Right lobe of liver (tissue), 6 donors: ENCODE measurements at regions not wholly inside any gene's neighbourhood (a gene's known extent, or its start where the extent isn't known, plus 50 kb on each side); places are given as distances from the start of the nearest gene placed in this dataset.

Experiments
- ATAC-seq, 4 donors: fragments of 200-7000 bp; cut with Tn5 transposase; one replicate each; pipeline ENCODE4 v1.9.1; 2020; ENCODE audit warnings: mild to moderate bottlenecking in 4 of 4, moderate library complexity in 4 of 4
- DNase-seq, 3 donors: peaks; one replicate each; pipeline ENCODE4 v3.0.0-alpha.2; 2020
- H3K27ac ChIP-seq, 3 donors: fragments of 200-600 bp; one replicate each; pipeline ENCODE4 v1.8.0; 2022
- H3K27me3 ChIP-seq, 2 donors: fragments of 200-600 bp; one replicate each; pipeline ENCODE4 v1.8.0; 2022
- H3K36me3 ChIP-seq, 4 donors: fragments of 200-600 bp; sonication (generic) in 1 of 4; one replicate each; pipeline versions ENCODE4 v1.5.1 to v1.8.0; 2017 to 2022; ENCODE audit warnings: control low read depth in 1 of 4
- H3K4me1 ChIP-seq, 4 donors: fragments of 200-600 bp; sonication (generic) in 1 of 4; one replicate each; pipeline versions ENCODE4 v1.5.1 to v1.8.0; 2017 to 2022; ENCODE audit warnings: control low read depth in 1 of 4
- H3K4me3 ChIP-seq, 3 donors: fragments of 200-600 bp; one replicate each; pipeline ENCODE4 v1.8.0; 2022
- H3K9me3 ChIP-seq, 4 donors: fragments of 200-600 bp; sonication (generic) in 1 of 4; one replicate each; pipeline versions ENCODE4 v1.5.1 to v1.8.0; 2017 to 2022; ENCODE audit warnings: control low read depth in 1 of 4
- POLR2A ChIP-seq: fragments of 450-650 bp; IDR thresholded peaks from one replicate; pipeline ENCODE4 v1.6.1; 2017; ENCODE audit warnings: antibody characterized with exemption, mild to moderate bottlenecking
- WGBS: methylation state at CpG from one replicate; pipeline ENCODE4 v1.1.6; 2018; ENCODE audit warnings: low coverage, low lambda C conversion rate; ENCODE audit not compliant: insufficient coverage; ENCODE audit errors: missing lambda C conversion rate; 5-methylcytosine and 5-hydroxymethylcytosine counted together
- intact Hi-C, 2 donors: fragments of 100-400 bp; cut with DNase I; formaldehyde crosslinking; loops; one replicate each; pipeline versions ENCODE4 v1.11.2 to v1.14.1; 2022
- TF ChIP-seq, protein P1 (sequence below), 4 donors: fragments of 200-600 bp in 3 of 4; fragments of 450-650 bp in 1 of 4; IDR thresholded peaks; one replicate each; pipeline versions ENCODE4 v1.5.1 to v1.8.0; 2016 to 2022; ENCODE audit warnings: antibody characterized with exemption in 4 of 4, mild to moderate bottlenecking in 2 of 4
- donor health status: DM: no; HTN: yes; CAD: no.
- donor health status: DM: no; HTN: no; CAD: no.
- donor health status: DM: no; HTN: no; CAD: no.
- donor health status: DM: no; HTN: yes; CAD: no.
- donor health status: DM: no; HTN: yes; CAD: no.

DNA sequence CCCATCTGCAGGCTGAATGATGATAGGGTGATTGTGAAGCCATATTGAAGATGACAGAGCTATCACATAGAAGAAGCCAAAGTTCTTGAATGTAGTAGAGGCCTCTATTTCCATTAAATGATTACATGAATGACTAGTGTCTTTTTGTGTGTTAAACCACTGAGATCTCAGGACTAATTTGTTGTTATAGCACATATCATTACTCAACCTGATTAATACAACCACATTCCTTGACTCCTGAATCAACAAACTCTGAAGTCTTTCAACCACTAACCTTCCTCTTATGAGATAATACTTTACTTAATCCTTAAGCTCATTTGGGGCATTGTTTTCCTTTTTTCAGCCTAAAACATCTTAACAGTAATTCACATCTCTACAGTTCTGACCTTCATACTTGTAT is 564.5 kb upstream of the ADAMTS9 start:
- intact Hi-C loops: no loop called here
- ATAC-seq (no peak), DNase-seq (no peak)
- H3K9me3 ChIP-seq: no peaks in the 10 kb centered on the region
- H3K4me1 ChIP-seq: no peaks in the 10 kb centered on the region
- TF ChIP-seq, protein P1, sequence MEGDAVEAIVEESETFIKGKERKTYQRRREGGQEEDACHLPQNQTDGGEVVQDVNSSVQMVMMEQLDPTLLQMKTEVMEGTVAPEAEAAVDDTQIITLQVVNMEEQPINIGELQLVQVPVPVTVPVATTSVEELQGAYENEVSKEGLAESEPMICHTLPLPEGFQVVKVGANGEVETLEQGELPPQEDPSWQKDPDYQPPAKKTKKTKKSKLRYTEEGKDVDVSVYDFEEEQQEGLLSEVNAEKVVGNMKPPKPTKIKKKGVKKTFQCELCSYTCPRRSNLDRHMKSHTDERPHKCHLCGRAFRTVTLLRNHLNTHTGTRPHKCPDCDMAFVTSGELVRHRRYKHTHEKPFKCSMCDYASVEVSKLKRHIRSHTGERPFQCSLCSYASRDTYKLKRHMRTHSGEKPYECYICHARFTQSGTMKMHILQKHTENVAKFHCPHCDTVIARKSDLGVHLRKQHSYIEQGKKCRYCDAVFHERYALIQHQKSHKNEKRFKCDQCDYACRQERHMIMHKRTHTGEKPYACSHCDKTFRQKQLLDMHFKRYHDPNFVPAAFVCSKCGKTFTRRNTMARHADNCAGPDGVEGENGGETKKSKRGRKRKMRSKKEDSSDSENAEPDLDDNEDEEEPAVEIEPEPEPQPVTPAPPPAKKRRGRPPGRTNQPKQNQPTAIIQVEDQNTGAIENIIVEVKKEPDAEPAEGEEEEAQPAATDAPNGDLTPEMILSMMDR (IDR thresholded peaks at IDR 0.05): no peak
- no peak for TF ChIP-seq POLR2A
- no peaks in the 10 kb centered on the region for H3K36me3 ChIP-seq
- H3K27ac ChIP-seq: no peak overlapping the region
- no peak overlapping the region for H3K4me3 ChIP-seq
- H3K27me3 ChIP-seq: no peaks in the 10 kb centered on the region

DNA sequence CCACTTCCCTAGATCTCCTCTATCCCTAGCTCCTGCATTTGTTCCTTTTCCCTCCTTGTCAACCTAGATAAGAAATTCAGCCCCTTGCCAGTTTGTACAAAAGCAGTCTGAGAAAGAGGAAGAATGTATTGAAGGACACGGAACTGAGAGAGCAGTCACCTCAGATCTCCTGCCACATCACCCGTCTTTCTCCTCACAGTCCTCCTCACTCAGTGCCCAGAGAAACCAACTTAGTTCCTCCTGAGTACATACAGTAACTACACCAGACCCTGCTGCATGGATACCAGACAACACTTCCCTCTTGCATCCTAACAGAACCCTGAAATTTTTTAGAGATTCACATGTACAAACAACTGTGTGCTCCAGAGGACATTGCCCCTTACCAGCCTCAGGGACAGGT is 563.6 kb upstream of the ADAMTS9 start:
- WGBS: 47% methylated on average over 2 of the region's 2 CpGs
- TF ChIP-seq, protein P1 (IDR thresholded peaks at IDR 0.05): no peak
- no peak for TF ChIP-seq POLR2A
- intact Hi-C loops: no loop called here
- DNase-seq (no peak), ATAC-seq (no peak)
- H3K27me3 ChIP-seq: no peaks in the 10 kb centered on the region
- H3K27ac ChIP-seq: no peak overlapping the region
- H3K4me1 ChIP-seq: no peaks in the 10 kb centered on the region
- H3K36me3 ChIP-seq: no peaks in the 10 kb centered on the region
- no peak overlapping the region for H3K4me3 ChIP-seq
- no peaks in the 10 kb centered on the region for H3K9me3 ChIP-seq

DNA sequence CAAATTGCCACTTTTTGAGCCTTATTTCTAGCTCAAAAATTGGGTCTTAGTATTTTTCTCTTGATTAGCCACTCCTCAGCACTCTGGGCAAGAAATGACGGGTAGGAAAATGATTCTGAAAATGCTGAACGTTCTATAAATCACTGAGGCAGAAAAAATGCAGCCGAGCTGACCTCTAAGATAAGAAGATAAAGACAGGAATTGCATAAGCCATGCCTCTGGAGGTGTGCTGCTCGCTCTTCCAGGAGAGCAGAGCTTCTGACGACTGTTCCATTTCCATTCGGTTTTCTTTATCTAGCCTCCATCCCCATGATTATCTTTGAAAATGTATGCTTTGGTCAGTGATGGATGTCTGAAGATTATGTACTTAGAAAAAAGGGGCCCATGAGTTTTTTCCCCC is 558.8 kb upstream of the ADAMTS9 start:
- no peaks in the 10 kb centered on the region for H3K27me3 ChIP-seq
- H3K4me3 ChIP-seq: no peak overlapping the region
- intact Hi-C loops: no loop called here
- no peaks in the 10 kb centered on the region for H3K9me3 ChIP-seq
- TF ChIP-seq, protein P1 (IDR thresholded peaks at IDR 0.05): no peak
- TF ChIP-seq POLR2A: no peak
- ATAC-seq (no peak), DNase-seq (no peak)
- no peaks in the 10 kb centered on the region for H3K4me1 ChIP-seq
- no peaks in the 10 kb centered on the region for H3K36me3 ChIP-seq
- H3K27ac ChIP-seq: no peak overlapping the region
- 45% methylated on average over 6 of the region's 6 CpGs for WGBS

DNA sequence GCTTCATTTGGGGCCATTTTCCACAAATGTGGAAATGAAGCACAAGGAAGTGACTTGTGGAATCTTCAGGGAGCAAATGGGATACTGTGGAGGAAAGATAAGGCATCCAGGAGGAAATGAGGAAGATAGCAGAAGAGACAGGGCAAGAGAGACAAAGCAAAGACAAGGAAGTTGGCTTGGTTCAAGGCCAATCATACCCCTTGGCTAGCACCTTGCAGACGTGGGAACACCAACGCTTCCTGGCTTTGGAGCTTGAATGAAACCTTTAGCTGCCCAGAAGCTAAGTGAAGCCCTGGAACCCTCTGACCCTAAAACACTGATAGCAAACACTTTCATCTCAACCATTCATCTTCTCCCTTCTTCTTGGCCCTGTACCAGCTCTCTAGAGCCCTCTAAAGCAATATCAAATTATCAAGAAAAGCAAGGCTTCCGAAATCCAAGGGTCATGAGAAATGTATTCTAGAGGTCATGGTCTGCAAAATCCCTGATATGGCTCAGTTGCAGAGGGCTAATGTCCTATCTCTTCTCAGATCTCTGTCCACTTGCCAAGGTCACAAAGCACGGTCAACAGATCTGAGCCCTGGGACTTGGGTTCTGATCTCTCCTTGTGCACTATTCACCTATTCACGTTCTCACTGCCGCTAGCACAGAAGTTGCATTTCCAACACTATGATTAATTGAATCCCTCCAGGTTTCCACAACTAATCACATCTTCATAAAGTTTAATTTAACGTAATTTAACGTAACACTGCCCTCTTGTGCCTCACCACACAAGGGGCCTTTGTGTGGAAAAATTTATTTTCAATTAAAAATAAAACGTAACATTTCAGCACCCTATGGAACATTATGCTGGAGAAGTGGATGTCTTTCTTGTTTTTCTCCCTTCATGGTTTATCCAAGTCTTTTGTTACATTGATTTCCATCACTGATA is 557.6 kb upstream of the ADAMTS9 start:
- intact Hi-C loops: no loop called here
- Histone ChIP-seq H3K27ac (no peak overlapping the region), H3K4me3 (no peak overlapping the region), H3K4me1 (no peaks in the 10 kb centered on the region), H3K27me3 (no peaks in the 10 kb centered on the region), H3K9me3 (no peaks in the 10 kb centered on the region), H3K36me3 (no peaks in the 10 kb centered on the region)
- no peak for TF ChIP-seq POLR2A
- TF ChIP-seq, protein P1 (IDR thresholded peaks at IDR 0.05): peak; percentile 27 to 42 (median 40)
- DNase-seq (no peak), ATAC-seq (peak in 2 of 4 donors; percentile 29 to 47)
- 48% methylated on average over 9 of the region's 9 CpGs for WGBS
